ENCODE measurements at regions not wholly inside any gene's neighbourhood (a gene's known extent, or its start where the extent isn't known, plus 50 kb on each side); places are given as distances from the start of the nearest gene placed in this dataset.

DNA sequence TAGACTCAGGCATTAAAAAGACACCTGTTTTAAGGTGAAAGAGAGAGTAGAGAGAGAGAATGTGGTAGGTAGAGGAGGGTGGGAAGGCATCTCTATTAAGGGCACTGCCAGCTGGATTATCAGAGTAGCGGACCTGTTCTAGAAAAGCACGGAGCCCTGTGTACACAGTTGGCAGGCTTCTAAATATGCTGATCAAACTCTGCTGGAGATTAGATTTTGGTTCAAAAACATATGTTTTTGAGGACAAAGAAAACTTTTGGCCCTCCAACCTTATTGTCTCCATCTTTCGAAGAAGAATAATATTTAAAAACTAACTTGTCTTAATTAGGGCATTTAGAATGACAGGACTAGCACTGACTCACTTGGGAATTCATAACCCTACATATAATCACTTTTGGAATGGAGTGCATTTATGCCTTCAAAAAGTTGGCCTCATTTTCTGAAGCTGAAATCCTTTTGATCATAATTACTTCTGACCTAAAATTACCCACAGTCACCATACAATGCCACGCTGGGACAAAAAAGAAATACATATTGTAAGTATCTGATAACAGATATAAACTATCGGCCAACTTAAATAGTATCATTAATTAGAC is 254.6 kb downstream of the MEIS1 start:
- DNase-seq (ENCODE audit: low spot score): no peak
- H3K4me3 ChIP-seq: no peak overlapping the region
- TF ChIP-seq, protein P1, sequence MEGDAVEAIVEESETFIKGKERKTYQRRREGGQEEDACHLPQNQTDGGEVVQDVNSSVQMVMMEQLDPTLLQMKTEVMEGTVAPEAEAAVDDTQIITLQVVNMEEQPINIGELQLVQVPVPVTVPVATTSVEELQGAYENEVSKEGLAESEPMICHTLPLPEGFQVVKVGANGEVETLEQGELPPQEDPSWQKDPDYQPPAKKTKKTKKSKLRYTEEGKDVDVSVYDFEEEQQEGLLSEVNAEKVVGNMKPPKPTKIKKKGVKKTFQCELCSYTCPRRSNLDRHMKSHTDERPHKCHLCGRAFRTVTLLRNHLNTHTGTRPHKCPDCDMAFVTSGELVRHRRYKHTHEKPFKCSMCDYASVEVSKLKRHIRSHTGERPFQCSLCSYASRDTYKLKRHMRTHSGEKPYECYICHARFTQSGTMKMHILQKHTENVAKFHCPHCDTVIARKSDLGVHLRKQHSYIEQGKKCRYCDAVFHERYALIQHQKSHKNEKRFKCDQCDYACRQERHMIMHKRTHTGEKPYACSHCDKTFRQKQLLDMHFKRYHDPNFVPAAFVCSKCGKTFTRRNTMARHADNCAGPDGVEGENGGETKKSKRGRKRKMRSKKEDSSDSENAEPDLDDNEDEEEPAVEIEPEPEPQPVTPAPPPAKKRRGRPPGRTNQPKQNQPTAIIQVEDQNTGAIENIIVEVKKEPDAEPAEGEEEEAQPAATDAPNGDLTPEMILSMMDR (IDR thresholded peaks at IDR 0.05): no peak
- H3K27ac ChIP-seq: no peak overlapping the region

DNA sequence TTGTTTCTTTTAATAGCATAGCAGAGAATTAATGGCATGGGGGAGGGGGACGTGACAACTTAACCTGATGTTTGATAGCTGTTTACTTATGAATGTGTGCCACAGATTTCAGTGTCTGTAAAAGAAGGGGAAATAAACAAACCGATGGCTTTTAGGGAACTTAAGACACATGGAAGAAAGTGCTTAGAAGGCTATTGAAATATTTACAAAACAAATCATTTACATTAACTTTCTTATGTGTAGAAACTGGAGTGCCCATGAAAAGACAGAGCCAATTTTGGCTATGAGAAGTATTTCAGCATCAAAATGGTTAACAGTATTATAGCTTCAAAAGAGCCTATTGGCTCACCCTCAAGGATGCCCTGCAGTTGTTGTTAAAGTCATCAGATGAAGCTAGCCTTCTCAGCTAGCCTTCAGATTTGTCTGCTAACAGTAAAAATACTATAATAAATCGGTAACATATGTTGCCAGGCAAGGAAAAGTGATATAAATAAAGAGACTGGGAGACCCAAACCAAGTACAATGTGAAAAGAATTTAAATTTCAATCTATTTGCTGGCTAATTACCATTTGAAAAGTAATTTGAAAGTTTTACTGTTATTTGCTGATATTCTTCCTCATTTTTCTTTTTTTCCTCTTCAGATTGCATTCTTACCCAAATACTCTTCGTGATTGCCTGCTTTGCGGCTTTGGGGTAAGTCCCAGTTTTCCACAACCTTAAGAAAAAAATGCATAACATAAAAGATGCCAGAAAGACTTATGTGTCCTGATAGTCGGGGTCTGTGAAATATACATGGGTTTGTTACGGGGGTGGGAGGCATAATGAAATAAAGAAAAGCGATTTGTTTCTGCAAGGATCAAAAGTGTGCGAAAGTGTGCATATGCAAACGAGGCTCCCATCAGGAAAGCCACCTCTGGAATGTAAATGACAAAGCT is 256.4 kb downstream of the MEIS1 start:
- Histone ChIP-seq H3K4me3 (no peak overlapping the region), H3K27ac (no peak overlapping the region)
- TF ChIP-seq, protein P1 (IDR thresholded peaks at IDR 0.05): no peak
- DNase-seq (ENCODE audit: low spot score): no peak

DNA sequence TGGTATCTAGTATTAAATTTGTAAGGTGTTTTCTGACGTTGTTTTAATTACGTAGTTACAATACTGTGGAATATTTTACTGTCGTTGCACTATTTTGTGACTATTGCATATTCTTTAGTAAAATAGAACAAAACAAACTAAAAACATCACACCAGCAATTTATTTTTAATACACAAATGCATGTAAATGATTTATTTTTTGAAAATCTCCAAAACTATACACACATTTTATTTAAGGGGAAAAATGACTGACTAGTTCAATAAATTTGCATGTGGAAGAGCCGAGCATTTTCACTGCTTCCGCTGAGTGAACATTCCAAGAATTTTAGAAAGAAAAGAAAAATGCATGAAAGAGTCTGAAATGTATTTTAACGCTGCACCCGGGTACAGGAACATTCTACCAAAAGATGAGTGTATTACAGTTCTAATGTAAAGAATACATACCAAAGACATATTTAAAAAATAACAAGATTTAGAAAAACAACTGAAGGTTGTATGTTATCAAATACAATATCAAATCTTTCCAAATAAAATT is 257.7 kb downstream of the MEIS1 start:
- no peak for DNase-seq (ENCODE audit: low spot score)
- Histone ChIP-seq H3K4me3 (no peak overlapping the region), H3K27ac (no peak overlapping the region)
- TF ChIP-seq, protein P1 (IDR thresholded peaks at IDR 0.05): no peak

DNA sequence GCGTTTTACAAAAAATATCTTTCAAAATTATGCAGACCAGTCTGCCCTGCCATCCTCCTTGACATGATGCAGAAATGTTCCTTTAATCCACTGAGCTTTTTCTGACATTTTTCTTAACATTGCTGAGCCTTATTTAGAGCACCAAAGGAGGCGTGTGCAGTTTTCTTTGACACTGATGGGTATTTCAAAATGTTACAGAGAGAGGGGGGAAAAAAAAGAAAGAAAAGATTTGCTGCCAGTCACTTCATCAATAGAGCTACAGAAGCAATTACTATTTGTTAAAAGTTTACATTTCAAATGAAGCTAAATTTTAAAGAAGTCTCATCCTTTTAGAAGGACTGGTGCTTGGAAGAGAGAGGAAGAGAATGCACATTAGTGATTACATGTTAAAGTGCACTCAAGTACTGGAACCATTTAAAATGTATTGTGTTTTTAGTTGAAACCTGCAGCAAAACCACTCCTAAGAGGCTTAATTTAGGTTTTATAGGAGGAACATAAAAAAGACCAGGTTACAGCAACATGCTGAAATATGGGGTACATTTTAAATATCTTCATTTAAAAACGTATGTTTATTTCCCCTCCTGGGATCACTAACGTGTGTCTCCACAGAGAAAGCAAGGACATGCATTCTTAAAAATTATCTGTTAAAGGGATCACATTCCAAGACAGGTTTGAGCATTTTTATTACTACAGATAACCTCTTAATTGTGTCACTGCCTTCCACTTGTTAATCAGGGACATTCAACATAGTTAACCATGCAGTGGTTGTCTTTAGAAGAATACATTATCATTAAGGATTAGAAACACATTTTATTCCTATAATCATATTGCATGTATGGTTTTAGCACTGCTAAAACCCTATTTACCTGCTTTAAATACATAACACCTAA is 258.4 kb downstream of the MEIS1 start:
- Histone ChIP-seq H3K4me3 (no peak overlapping the region), H3K27ac (no peak overlapping the region)
- DNase-seq (ENCODE audit: low spot score): no peak
- TF ChIP-seq, protein P1 (IDR thresholded peaks at IDR 0.05): no peak

DNA sequence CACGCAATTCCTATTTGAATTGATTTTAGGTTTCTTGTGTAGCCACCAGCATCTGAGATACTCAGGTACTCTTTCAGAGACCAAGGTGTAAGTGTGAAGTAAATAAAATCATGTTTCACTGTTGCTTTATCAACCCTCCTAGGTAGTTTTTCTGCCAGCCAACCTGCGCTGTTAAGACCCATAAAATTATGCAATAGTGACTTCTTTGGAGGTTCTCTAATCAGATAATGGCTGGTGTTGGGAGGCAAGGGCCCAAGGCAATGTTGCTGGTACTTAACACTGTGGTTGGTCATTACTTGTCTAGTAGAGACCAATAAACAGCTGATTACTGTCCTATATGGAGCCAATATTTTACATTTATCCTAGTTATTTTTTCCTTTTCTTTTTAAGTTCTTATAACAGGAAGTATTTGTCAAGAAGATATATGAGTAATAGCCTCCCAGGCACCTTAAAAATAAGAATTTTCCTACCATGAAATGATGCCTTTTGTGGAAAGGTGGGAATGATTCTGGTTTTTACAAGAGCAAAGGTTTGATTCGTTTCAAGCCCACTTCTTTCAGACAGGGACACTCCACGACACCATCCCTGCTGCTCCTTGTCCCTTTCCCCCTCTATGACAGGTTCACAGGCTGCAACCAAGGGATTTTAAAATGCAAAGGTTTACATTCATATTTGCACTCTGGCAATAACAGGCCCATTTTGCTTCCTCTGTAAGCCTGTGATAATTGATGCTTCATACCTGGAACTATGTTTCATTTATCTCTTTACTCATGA is 259.3 kb downstream of the MEIS1 start:
- TF ChIP-seq, protein P1 (IDR thresholded peaks at IDR 0.05): no peak
- Histone ChIP-seq H3K27ac (no peak overlapping the region), H3K4me3 (no peak overlapping the region)
- DNase-seq (ENCODE audit: low spot score): no peak

DNA sequence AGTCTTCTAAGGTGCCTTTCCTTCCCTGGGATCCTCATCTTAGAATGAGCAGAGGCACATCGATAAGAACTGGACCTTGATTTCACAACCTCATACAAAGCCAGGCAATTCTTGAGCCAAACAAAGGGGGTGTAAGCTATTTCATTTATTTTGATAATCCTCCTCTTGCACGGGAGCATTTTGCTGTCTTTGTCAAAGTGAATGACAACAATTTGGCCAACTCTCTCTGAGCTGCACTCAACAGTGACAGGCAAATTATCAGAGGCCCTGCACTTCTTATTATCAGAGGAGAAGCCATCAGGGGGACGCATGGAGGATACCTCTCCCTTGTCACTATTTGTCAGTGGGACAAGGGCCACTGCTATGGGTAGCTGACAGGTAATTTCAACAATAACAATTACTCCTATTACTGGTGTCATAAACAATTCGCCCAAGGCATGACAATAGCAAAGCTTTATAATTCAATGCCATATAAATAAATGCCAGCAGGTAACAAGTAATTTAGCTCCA is 260.4 kb downstream of the MEIS1 start:
- no peak overlapping the region for H3K27ac ChIP-seq
- no peak for DNase-seq (ENCODE audit: low spot score)
- no peak overlapping the region for H3K4me3 ChIP-seq
- TF ChIP-seq, protein P1 (IDR thresholded peaks at IDR 0.05): no peak

All from coronary artery (tissue), 2 donors.